ENCODE measurements at regions not wholly inside any gene's neighbourhood (a gene's known extent, or its start where the extent isn't known, plus 50 kb on each side); places are given as distances from the start of the nearest gene placed in this dataset.

DNA sequence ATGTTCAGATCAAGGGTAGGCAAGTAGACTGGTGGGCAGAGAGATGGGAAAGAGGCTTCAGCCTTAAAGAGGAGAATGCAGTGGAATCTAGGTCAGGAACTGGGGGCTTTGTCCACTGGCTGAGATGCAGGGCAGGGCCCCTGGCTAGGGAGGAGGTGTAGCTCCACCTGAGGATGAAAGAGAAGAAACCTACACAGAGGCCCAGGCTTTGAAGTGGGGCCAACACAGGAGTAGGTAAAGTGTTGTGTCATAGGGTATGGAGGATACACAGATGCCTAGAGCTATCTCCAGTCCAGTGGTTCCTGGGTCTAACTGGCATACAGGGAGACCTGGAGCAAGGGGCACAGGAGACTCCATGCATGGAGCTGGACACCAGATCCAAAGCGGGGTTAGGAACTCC is 73.5 kb downstream of the RASSF10 start:
- TF ChIP-seq CTCF (conservative IDR thresholded peaks at IDR 0.05; ENCODE audit: low read depth, low read length) (no peak), EZH2phosphoT487 (IDR thresholded peaks at IDR 0.05; ENCODE audit: borderline replicate concordance, low read length) (no peak)

Measured in PC-3 (cell line).